ENCODE measurements at regions not wholly inside any gene's neighbourhood (a gene's known extent, or its start where the extent isn't known, plus 50 kb on each side); places are given as distances from the start of the nearest gene placed in this dataset.

GRCh38 chr16:11447272-11447671 is 102.0 kb downstream of the RMI2 start:
- TF ChIP-seq CTCF (conservative IDR thresholded peaks at IDR 0.05; ENCODE audit: low read length), result no peak
- DNase-seq (ENCODE audit: low read depth), result no peak
- H3K4me3 ChIP-seq (ENCODE audit: low read length), result no peak overlapping the region

DNA sequence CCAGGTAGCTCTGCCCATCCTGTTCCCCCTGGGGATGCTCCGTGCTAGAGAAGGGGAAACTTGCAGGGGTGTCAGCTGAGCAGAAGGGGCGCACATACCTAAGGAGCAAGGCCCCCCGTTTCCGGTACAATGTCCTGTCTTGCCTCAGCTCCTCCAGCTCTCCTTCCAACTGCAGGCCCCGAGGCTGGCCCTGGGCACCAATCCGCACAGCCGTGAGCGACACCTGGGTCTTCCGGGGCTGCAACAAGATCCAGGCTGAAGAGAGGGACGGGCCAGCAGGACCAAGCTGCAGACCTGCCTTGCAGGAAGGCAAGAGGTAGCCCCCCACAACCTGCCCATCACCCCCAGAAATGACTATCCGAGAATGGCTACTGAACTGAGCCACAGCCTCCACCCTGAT is 102.6 kb downstream of the RMI2 start:
- DNase-seq (ENCODE audit: low read depth), result no peak

DNA sequence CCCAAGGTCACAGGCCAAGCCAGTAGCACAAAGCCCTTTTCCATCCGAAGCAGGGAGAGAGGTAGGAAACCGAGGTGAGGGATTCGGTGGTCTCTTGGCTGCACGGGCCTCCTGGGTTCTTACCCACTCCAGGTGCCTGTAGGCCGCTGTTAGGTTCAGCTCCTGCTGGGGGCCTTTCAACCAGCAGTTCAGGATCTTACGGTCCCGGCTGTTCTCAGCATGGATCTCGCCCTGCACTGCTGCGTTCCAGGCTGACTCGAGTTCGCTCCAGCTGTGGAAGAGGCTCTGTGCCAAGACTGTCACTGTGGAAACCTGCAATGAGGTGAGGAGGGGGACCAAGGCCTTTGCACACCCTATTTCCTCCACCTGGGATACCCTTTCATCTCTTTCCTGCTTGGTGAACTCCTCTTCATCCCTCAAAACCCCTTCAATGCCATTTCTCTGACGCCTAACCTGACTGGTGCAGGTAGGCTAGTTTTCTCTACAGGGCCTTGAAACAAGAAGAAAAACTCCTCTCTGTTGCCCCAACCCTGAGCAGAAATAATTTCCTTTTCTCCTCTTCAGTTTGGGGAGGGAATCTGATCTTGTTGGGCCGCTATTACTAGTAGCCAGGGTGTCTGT is 103.6 kb downstream of the RMI2 start:
- TF ChIP-seq CTCF (conservative IDR thresholded peaks at IDR 0.05; ENCODE audit: low read length), result no peak
- H3K4me3 ChIP-seq (ENCODE audit: low read length), result no peak overlapping the region
- DNase-seq (ENCODE audit: low read depth), result no peak

More for the DNA sequence above, 102.6 kb downstream of the RMI2 start:
- H3K4me3 ChIP-seq (ENCODE audit: low read length), result no peak overlapping the region
- TF ChIP-seq CTCF (conservative IDR thresholded peaks at IDR 0.05; ENCODE audit: low read length), result no peak

GRCh38 chr16:11449716-11450115 is 104.5 kb downstream of the RMI2 start:
- no peak for TF ChIP-seq CTCF (conservative IDR thresholded peaks at IDR 0.05; ENCODE audit: low read length)
- DNase-seq (ENCODE audit: low read depth), result no peak
- H3K4me3 ChIP-seq (ENCODE audit: low read length), result no peak overlapping the region

- TF ChIP-seq CTCF (conservative IDR thresholded peaks at IDR 0.05; ENCODE audit: low read length), result no peak
- DNase-seq (ENCODE audit: low read depth), result no peak
- no peak overlapping the region for H3K4me3 ChIP-seq (ENCODE audit: low read length)
Observed at GRCh38 chr16:11450136-11450535, 104.9 kb downstream of the RMI2 start.

GRCh38 chr16:11452298-11452697 is 107.0 kb downstream of the RMI2 start:
- no peak for DNase-seq (ENCODE audit: low read depth)
- TF ChIP-seq CTCF (conservative IDR thresholded peaks at IDR 0.05; ENCODE audit: low read length), result no peak
- H3K4me3 ChIP-seq (ENCODE audit: low read length), result no peak overlapping the region

DNA sequence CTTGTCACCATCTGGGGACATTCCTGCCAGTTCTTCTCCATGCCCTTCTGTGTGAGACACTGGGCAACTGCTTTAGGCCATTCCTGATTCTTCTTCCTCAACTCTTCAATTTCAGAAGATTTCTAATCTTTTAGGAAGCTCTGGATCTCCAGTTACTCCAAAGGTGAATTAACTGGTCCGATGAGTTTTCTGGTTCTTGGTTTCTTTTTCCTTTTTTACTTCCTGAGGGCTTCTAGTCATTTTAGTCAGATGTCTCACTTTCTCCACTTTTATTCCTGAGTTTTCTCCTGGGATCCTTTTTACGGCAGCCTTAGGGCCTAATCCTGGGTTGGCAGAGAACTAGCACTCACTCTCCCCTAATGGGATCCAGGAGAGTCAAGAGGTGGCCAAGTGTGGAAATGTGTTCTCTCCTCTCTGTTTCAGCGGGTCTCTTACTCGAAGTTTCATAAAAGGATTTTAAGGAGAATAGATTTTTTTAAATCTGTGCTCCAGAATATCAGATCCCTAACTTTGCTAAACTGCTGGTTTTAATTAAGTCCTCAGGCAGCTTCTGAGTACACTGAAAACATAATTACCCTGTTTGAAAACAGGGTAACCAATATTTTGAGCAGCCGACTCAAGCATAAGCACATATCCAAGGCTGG is 107.6 kb downstream of the RMI2 start:
- H3K4me3 ChIP-seq (ENCODE audit: low read length), result no peak overlapping the region
- DNase-seq (ENCODE audit: low read depth), result no peak
- TF ChIP-seq CTCF (conservative IDR thresholded peaks at IDR 0.05; ENCODE audit: low read length), result no peak
